Neural cell (in vitro differentiated cells): ENCODE measurements at regions not wholly inside any gene's neighbourhood (a gene's known extent, or its start where the extent isn't known, plus 50 kb on each side); places are given as distances from the start of the nearest gene placed in this dataset.

Experiments
- H2AFZ ChIP-seq: fragments of 200-600, 300-800 bp; sonication (generic), shearing (Covaris generic); 2 replicates; pipeline ENCODE4 v1.6.0; 2014; ENCODE audit warnings: low read depth, mild to moderate bottlenecking, antibody characterized with exemption, low read length, moderate library complexity
- H3F3A ChIP-seq: fragments of 200-600 bp; shearing (Covaris generic); 2 replicates; pipeline ENCODE4 v1.6.1; 2016; ENCODE audit warnings: mild to moderate bottlenecking, moderate library complexity, mixed read lengths, antibody characterized with exemption, low read length; ENCODE audit not compliant: insufficient read depth, poor library complexity, severe bottlenecking
- H3K27ac ChIP-seq: fragments of 200-600, 300-800 bp; sonication (generic), shearing (Covaris generic); 2 replicates; pipeline ENCODE4 v1.5.1; 2014; ENCODE audit warnings: mild to moderate bottlenecking, low read length, moderate library complexity
- H3K27me3 ChIP-seq: fragments of 300-800, 200-600 bp; sonication (generic), shearing (Covaris generic); 2 replicates; pipeline ENCODE4 v1.6.0; 2014; ENCODE audit warnings: mild to moderate bottlenecking, low read depth, low read length, moderate library complexity; ENCODE audit not compliant: insufficient read depth
- H3K36me3 ChIP-seq: fragments of 300-800, 200-600 bp; sonication (generic), shearing (Covaris generic); 2 replicates; pipeline ENCODE4 v1.5.1; 2014; ENCODE audit warnings: mild to moderate bottlenecking, antibody characterized with exemption, low read length, moderate library complexity; ENCODE audit not compliant: insufficient read depth
- H3K4me2 ChIP-seq: fragments of 300-800, 200-600 bp; sonication (generic), shearing (Covaris generic); 2 replicates; pipeline ENCODE4 v1.6.0; 2014; ENCODE audit warnings: mild to moderate bottlenecking, low read length
- H3K4me3 ChIP-seq: fragments of 300-800, 200-600 bp; sonication (generic), shearing (Covaris generic); 2 replicates; pipeline ENCODE4 v1.5.1; 2014; ENCODE audit warnings: mild to moderate bottlenecking, low read length, moderate library complexity
- H3K79me2 ChIP-seq: fragments of 200-600 bp; shearing (Covaris generic); replicated peaks from 2 replicates; pipeline ENCODE4 v1.6.0; 2014; ENCODE audit warnings: mild to moderate bottlenecking, low read length, moderate library complexity; ENCODE audit not compliant: insufficient read depth
- H3K9ac ChIP-seq: fragments of 300-800, 200-600 bp; sonication (generic), shearing (Covaris generic); 2 replicates; pipeline ENCODE4 v1.6.1; 2016; ENCODE audit warnings: mild to moderate bottlenecking, low read length, mixed read lengths
- H3K9me2 ChIP-seq: fragments of 200-600 bp; shearing (Covaris generic); 2 replicates; pipeline ENCODE4 v1.6.1; 2016; ENCODE audit warnings: mild to moderate bottlenecking, low read length, mixed read lengths; ENCODE audit not compliant: insufficient read depth
- H3K9me3 ChIP-seq: fragments of 200-600, 300-800 bp; sonication (generic), shearing (Covaris generic); 2 replicates; pipeline ENCODE4 v1.6.1; 2016; ENCODE audit warnings: mild to moderate bottlenecking, mixed run types, low read length, moderate library complexity, mixed read lengths
- H4K20me1 ChIP-seq: fragments of 200-600 bp; shearing (Covaris generic); 2 replicates; pipeline ENCODE4 v1.6.1; 2016; ENCODE audit warnings: mild to moderate bottlenecking, mixed run types; ENCODE audit not compliant: insufficient read depth
- CTCF ChIP-seq: fragments of 450-650 bp; IDR thresholded peaks from 2 replicates; pipeline ENCODE4 v1.5.1; 2014; ENCODE audit warnings: antibody characterized with exemption, mild to moderate bottlenecking, moderate library complexity; ENCODE audit not compliant: poor library complexity, severe bottlenecking
- EP300 ChIP-seq: fragments of 450-650 bp; conservative IDR thresholded peaks from 2 replicates; pipeline ENCODE4 v1.6.1; 2014; ENCODE audit warnings: antibody characterized with exemption, mild to moderate bottlenecking, moderate library complexity; ENCODE audit not compliant: poor library complexity, severe bottlenecking
- EZH2 ChIP-seq: fragments of 200-600, 300-800 bp; shearing (Covaris generic), sonication (generic); IDR thresholded peaks from 2 replicates; pipeline ENCODE4 v1.6.1; 2014; ENCODE audit warnings: antibody characterized with exemption, low read length, borderline replicate concordance, mild to moderate bottlenecking; ENCODE audit not compliant: insufficient read depth, poor library complexity, severe bottlenecking
- MXI1 ChIP-seq: fragments of 450-650 bp; conservative IDR thresholded peaks from 2 replicates; pipeline ENCODE4 v1.6.1; 2014; ENCODE audit warnings: antibody characterized with exemption, mild to moderate bottlenecking; ENCODE audit not compliant: poor library complexity, severe bottlenecking
- POLR2AphosphoS5 ChIP-seq: IDR thresholded peaks from 2 replicates; pipeline ENCODE4 v1.6.1; 2012
- RAD21 ChIP-seq: fragments of 450-650 bp; conservative IDR thresholded peaks from 2 replicates; pipeline ENCODE4 v1.6.1; 2014; ENCODE audit warnings: antibody characterized with exemption, mild to moderate bottlenecking, moderate library complexity
- REST ChIP-seq: IDR thresholded peaks from 2 replicates; pipeline ENCODE4 v1.6.1; 2012; ENCODE audit warnings: borderline replicate concordance
- SMC3 ChIP-seq: fragments of 450-650 bp; conservative IDR thresholded peaks from 2 replicates; pipeline ENCODE4 v1.6.1; 2014; ENCODE audit warnings: antibody characterized with exemption, mild to moderate bottlenecking, moderate library complexity; ENCODE audit not compliant: poor library complexity
- TAF1 ChIP-seq: IDR thresholded peaks from 2 replicates; pipeline ENCODE4 v1.6.1; 2012; ENCODE audit warnings: low read depth

DNA sequence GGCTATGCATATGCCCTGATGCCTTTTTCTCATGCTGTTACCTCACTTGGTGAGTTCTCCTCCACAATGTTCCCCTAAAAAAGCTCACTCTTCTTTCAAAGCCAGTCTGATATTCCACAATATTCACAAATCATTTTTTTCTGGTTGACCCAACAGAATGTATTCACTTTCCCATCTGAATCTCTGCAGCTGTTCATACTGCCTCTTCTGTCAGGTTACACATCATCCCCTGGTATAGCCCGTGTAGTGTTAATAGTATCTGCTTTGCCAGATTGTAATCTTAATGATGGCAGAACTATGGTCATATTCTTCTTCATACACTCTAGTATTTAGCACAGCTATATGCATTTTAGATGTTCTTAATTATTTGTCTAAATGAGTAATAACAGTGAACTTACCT, 544.3 kb downstream of the EFNB2 start:
- Histone ChIP-seq H3K4me3 (no peak overlapping the region), H3K27ac (no peak overlapping the region), H3K9me2 (no peaks in the 10 kb centered on the region), H3F3A (no peaks in the 10 kb centered on the region), H3K36me3 (no peaks in the 10 kb centered on the region), H3K27me3 (no peaks in the 10 kb centered on the region), H4K20me1 (no peaks in the 10 kb centered on the region), H3K9me3 (no peaks in the 10 kb centered on the region), H3K4me2 (no peak overlapping the region), H3K9ac (no peak overlapping the region), H2AFZ (no peak overlapping the region), H3K79me2 (no peaks in the 10 kb centered on the region)
- TF ChIP-seq EZH2 (no peak), REST (no peak), MXI1 (no peak), SMC3 (no peak), CTCF (no peak), POLR2AphosphoS5 (no peak), RAD21 (no peak), EP300 (no peak), TAF1 (no peak)

DNA sequence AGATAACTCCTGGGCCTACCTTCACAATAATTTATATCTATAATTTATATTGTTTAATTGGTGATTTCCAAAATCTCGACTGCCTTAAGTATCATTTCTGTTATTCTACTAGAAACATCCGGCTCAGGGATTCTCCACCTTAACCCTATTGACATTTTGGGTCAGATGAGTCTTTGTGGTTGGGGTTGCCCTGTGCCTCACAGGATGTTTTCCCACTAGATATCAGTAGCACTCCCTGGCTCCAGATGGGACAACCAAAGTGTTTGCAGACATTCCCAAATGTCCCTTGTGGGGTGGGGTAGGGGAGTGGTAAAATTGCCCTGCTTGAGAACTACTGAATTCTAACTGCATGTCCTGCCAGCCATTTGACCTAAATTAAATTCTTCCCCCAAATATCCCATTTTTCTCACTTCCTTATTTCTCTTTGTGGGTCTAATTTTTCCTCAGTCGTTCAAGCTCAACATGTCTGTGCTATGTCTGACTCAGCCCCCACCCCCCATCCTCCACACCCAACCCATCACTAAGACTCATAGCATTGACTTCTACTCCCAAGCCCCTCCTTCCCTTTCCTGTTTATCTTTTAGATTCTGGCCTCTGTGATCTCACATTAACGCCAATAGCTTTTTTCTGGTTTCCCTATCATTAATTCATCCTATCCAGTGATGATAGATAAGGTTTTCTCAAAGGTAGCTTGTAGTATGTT, 545.1 kb downstream of the EFNB2 start:
- no peaks in the 10 kb centered on the region for H3K27me3 ChIP-seq
- no peaks in the 10 kb centered on the region for H3K36me3 ChIP-seq
- no peaks in the 10 kb centered on the region for H3K9me3 ChIP-seq
- no peak overlapping the region for H3K4me3 ChIP-seq
- no peaks in the 10 kb centered on the region for H3K79me2 ChIP-seq
- H3K9ac ChIP-seq: no peak overlapping the region
- H3K27ac ChIP-seq: no peak overlapping the region
- no peak overlapping the region for H2AFZ ChIP-seq
- no peaks in the 10 kb centered on the region for H4K20me1 ChIP-seq
- no peak for TF ChIP-seq TAF1
- TF ChIP-seq EP300: no peak
- TF ChIP-seq SMC3: no peak
- TF ChIP-seq CTCF: no peak
- TF ChIP-seq MXI1: no peak
- TF ChIP-seq POLR2AphosphoS5: no peak
- no peak for TF ChIP-seq EZH2
- TF ChIP-seq RAD21: no peak
- no peak for TF ChIP-seq REST
- no peaks in the 10 kb centered on the region for H3K9me2 ChIP-seq
- H3K4me2 ChIP-seq: no peak overlapping the region
- H3F3A ChIP-seq: no peaks in the 10 kb centered on the region
